CD4-positive, alpha-beta memory T cell (primary cell): ENCODE measurements at regions not wholly inside any gene's neighbourhood (a gene's known extent, or its start where the extent isn't known, plus 50 kb on each side); places are given as distances from the start of the nearest gene placed in this dataset.

Experiments used
- CTCF ChIA-PET: fragments of 350-600 bp; sonication (Branson Sonifier 250); formaldehyde crosslinking; loops from one replicate; lab custom pipeline; 2021; ENCODE audit warnings: inconsistent platforms; ENCODE audit not compliant: partially characterized antibody; lab: Charles Lee
- POLR2A ChIA-PET: fragments of 350-600 bp; sonication (Branson Sonifier 250); formaldehyde crosslinking; loops from one replicate; lab custom pipeline; 2021; ENCODE audit not compliant: partially characterized antibody; lab: Charles Lee
- DNase-seq, 5 donors: peaks; one replicate each; pipeline versions ENCODE4 v3.0.0 to v3.0.0-alpha.2; 2020 to 2022; ENCODE audit warnings: mixed read lengths in 1 of 5
- H3K27ac ChIP-seq: one replicate; pipeline ENCODE4 v1.7.0; 2013; ENCODE audit warnings: low read depth, low read length
- H3K27me3 ChIP-seq: 2 replicates; pipeline ENCODE4 v1.7.0; 2013; ENCODE audit warnings: mild to moderate bottlenecking, low read length, moderate library complexity; ENCODE audit not compliant: insufficient read depth
- H3K36me3 ChIP-seq: 2 replicates; pipeline ENCODE4 v1.7.0; 2013; ENCODE audit warnings: mild to moderate bottlenecking, low read length, moderate library complexity; ENCODE audit not compliant: insufficient read depth
- H3K4me1 ChIP-seq: 2 replicates; pipeline ENCODE4 v1.7.0; 2013; ENCODE audit warnings: mild to moderate bottlenecking, low read length, moderate library complexity; ENCODE audit not compliant: insufficient read depth
- H3K4me3 ChIP-seq, 2 donors: one replicate each; pipeline ENCODE4 v1.7.0; 2013; ENCODE audit warnings: low read length in 2 of 2, mild to moderate bottlenecking in 1 of 2
- H3K9me3 ChIP-seq, 2 donors: one replicate each; pipeline ENCODE4 v1.7.0; 2013; ENCODE audit warnings: low read length in 2 of 2, control low read depth in 1 of 2; ENCODE audit not compliant: control insufficient read depth in 1 of 2
- H3K27ac Mint-ChIP-seq, 7 donors: one replicate each; pipeline ENCODE4 v1.8.0; 2020 to 2021; ENCODE audit warnings: mixed read lengths in 7 of 7, mild to moderate bottlenecking in 6 of 7, inconsistent platforms in 3 of 7, moderate library complexity in 3 of 7
- H3K27me3 Mint-ChIP-seq, 2 donors: one replicate each; pipeline ENCODE4 v1.8.0; 2020 to 2021; ENCODE audit warnings: mixed read lengths in 2 of 2
- H3K36me3 Mint-ChIP-seq, 2 donors: one replicate each; pipeline ENCODE4 v1.8.0; 2020 to 2021; ENCODE audit warnings: mixed read lengths in 2 of 2, inconsistent platforms in 1 of 2, mild to moderate bottlenecking in 1 of 2
- H3K4me1 Mint-ChIP-seq, 4 donors: one replicate each; pipeline ENCODE4 v1.8.0; 2020 to 2021; ENCODE audit warnings: mixed read lengths in 4 of 4, mild to moderate bottlenecking in 1 of 4
- H3K4me3 Mint-ChIP-seq, 8 donors: one replicate each; pipeline ENCODE4 v1.8.0; 2020 to 2021; ENCODE audit warnings: mixed read lengths in 8 of 8, mild to moderate bottlenecking in 7 of 8, moderate library complexity in 6 of 8, inconsistent platforms in 3 of 8
- H3K9me3 Mint-ChIP-seq, 8 donors: one replicate each; pipeline ENCODE4 v1.8.0; 2020 to 2021; ENCODE audit warnings: mixed read lengths in 8 of 8, mild to moderate bottlenecking in 5 of 8, inconsistent platforms in 3 of 8, moderate library complexity in 1 of 8
- intact Hi-C: fragments of 100-400 bp; cut with micrococcal nuclease; formaldehyde crosslinking; loops from one replicate; pipeline ENCODE4 v1.15.1; 2023

DNA sequence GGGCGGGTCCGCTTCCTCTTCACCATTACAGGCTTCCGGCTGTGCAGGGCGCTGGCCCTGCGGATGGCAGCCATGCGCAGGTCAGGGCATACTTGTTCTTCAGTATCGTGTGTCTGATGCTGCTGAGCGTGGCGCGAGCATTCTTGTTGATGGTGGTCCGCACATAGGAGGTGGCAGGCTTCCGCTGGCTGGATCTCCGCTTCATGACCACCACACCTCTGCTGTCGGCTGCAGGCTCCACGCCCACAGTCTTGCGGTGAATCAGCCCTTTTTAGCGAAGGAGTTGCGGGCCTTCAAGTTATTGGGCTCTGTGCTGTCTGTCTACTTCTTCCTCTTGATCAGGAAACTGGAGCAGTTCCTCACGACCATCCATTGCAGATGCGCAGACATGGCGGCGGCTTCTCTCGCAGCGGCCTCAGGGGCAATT, 62.4 kb upstream of the ZNF608 start:
- H3K9me3 ChIP-seq = no peaks in the 10 kb centered on the region
- no peaks in the 10 kb centered on the region for H3K36me3 Mint-ChIP-seq
- peaks cover 0 to 6% (median 0%) of the 10 kb centered on the region in 8 donors for H3K9me3 Mint-ChIP-seq
- H3K4me3 ChIP-seq = no peak overlapping the region
- no peaks in the 10 kb centered on the region for H3K4me1 Mint-ChIP-seq
- no peak overlapping the region for H3K4me3 Mint-ChIP-seq
- POLR2A ChIA-PET = no interaction called here
- no peak overlapping the region for H3K27ac ChIP-seq
- intact Hi-C loops = no loop called here
- no peak for DNase-seq
- CTCF ChIA-PET = no interaction called here
- H3K27me3 Mint-ChIP-seq = no peaks in the 10 kb centered on the region
- no peaks in the 10 kb centered on the region for H3K4me1 ChIP-seq
- H3K27me3 ChIP-seq = no peaks in the 10 kb centered on the region
- H3K36me3 ChIP-seq = no peaks in the 10 kb centered on the region
- no peak overlapping the region for H3K27ac Mint-ChIP-seq

DNA sequence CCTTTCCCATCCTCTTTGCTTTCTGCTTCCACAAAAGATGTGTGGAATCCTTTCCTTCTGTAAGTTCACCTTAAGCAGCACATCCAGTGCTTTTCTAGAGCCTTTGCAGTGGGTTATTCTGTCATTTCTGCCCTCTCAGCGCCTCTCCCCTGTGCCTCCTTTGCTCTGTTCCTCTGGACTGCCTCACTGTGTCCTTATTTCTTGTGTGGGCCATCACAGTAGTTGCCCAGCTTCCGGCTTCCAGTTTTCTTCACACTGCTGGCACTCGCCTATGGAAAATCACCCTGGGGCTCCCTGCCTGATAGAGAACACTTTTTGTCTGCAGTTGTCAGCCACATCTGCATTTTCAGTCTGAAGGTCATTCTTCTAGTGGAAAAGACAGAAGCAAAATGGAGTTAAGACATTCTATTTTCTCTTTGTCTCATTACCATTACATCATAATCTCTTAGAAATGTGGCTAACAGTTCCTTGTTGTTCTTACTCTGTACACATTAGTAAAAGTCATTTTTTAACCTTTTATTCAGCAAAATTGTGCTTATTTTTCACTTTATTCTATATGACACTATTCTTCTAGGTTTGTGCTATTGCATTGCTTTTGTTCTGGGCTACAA, 64.1 kb upstream of the ZNF608 start:
- H3K4me3 Mint-ChIP-seq = no peak overlapping the region
- no peaks in the 10 kb centered on the region for H3K27me3 Mint-ChIP-seq
- Histone ChIP-seq H3K4me1 (no peaks in the 10 kb centered on the region), H3K4me3 (no peak overlapping the region), H3K27me3 (no peaks in the 10 kb centered on the region), H3K36me3 (no peaks in the 10 kb centered on the region), H3K27ac (no peak overlapping the region), H3K9me3 (no peaks in the 10 kb centered on the region)
- no peaks in the 10 kb centered on the region for H3K4me1 Mint-ChIP-seq
- ChIA-PET POLR2A (no interaction called here), CTCF (no interaction called here)
- no peak for DNase-seq
- peaks cover 0 to 5% (median 0%) of the 10 kb centered on the region in 8 donors for H3K9me3 Mint-ChIP-seq
- intact Hi-C loops = no loop called here
- no peaks in the 10 kb centered on the region for H3K36me3 Mint-ChIP-seq
- peak overlapping the region in 1 of 7 donors; percentile 14 for H3K27ac Mint-ChIP-seq

DNA sequence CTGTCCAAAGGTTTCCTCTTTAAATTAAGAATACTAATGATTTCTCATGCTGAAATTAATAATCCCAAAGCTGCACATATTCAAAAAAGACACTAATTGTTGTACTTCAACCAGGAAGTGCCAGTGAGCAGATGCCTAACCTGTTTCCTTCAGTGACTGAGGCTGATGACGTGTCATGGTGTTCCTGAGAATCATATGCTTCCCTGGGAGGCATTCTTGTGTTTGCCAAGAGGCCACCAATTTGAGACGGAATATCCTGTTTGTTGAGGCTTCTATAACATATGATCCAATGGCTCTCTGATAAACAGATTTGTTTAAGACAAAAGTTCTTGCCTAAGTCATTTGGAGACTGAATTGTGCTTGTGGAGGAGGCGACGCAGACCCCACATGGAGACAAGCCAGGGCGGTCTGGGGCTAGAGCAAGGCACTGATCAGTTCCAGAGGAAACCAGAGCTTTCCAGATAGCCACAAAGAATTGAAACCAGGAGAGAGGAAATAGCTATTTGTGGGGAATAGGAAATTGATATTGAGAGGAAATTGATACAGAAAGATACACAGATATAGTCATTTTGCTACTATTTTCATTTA, 66.4 kb upstream of the ZNF608 start:
- peak overlapping the region in 1 of 8 donors; percentile 55 for H3K4me3 Mint-ChIP-seq
- no peaks in the 10 kb centered on the region for H3K4me1 ChIP-seq
- no peak overlapping the region for H3K27ac Mint-ChIP-seq
- DNase-seq = no peak
- H3K36me3 Mint-ChIP-seq = no peaks in the 10 kb centered on the region
- POLR2A ChIA-PET = no interaction called here
- CTCF ChIA-PET = no interaction called here
- H3K36me3 ChIP-seq = no peaks in the 10 kb centered on the region
- no peak overlapping the region for H3K4me3 ChIP-seq
- peaks cover 0 to 5% (median 0%) of the 10 kb centered on the region in 8 donors for H3K9me3 Mint-ChIP-seq
- no peak overlapping the region for H3K27ac ChIP-seq
- no peaks in the 10 kb centered on the region for H3K4me1 Mint-ChIP-seq
- intact Hi-C loops = no loop called here
- no peaks in the 10 kb centered on the region for H3K9me3 ChIP-seq
- H3K27me3 ChIP-seq = no peaks in the 10 kb centered on the region
- H3K27me3 Mint-ChIP-seq = no peaks in the 10 kb centered on the region

DNA sequence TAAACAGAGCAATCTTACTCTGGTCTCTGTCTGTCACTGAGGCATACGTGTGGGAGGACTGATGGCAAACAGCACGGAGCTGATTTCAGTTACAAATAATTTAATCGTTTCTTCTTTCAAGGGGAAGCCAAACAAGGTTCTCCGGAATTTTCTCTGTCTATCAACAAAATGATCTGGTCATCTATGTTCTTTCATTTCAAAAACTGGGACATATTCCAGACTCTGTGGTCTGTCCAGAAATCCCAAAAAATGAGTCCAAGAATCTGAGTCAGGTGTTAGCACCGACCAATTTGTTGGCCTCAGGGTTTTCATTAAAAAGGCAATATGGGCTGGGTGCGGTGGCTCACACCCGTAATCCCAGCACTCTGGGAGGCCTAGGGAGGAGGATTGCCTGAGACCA, 69.9 kb upstream of the ZNF608 start:
- ChIA-PET CTCF (no interaction called here), POLR2A (no interaction called here)
- peak in 1 of 5 donors; percentile 22 for DNase-seq
- Histone ChIP-seq H3K4me3 (no peak overlapping the region), H3K9me3 (no peaks in the 10 kb centered on the region), H3K4me1 (no peaks in the 10 kb centered on the region), H3K27ac (no peak overlapping the region), H3K36me3 (no peaks in the 10 kb centered on the region), H3K27me3 (no peaks in the 10 kb centered on the region)
- Mint-ChIP-seq H3K27ac (no peak overlapping the region), H3K36me3 (no peaks in the 10 kb centered on the region), H3K4me3 (no peak overlapping the region), H3K4me1 (no peaks in the 10 kb centered on the region), H3K27me3 (no peaks in the 10 kb centered on the region), H3K9me3 (peaks cover 0 to 6% (median 0%) of the 10 kb centered on the region in 8 donors)
- intact Hi-C loops = no loop called here

DNA sequence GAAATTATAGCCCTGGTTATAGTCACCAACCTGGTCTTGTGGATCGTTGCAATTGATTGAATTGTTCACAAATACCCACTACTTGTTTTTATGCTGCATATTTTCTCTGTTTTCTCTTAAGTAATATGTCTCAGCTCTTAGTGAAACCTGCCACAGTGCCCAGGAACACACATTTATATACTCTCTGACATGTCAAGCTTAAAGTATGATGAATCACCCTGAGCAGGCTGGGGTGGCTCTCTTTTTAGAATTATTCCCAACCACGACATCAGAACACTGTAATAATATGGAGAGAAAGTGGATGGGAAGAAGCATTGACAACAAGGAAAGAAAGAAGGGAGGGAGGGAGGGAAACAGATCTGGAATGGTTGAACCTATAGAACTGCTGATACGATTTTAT, 72.8 kb upstream of the ZNF608 start:
- no peak overlapping the region for H3K4me3 ChIP-seq
- ChIA-PET POLR2A (no interaction called here), CTCF (no interaction called here)
- no peaks in the 10 kb centered on the region for H3K27me3 ChIP-seq
- no peaks in the 10 kb centered on the region for H3K36me3 ChIP-seq
- Mint-ChIP-seq H3K4me1 (no peaks in the 10 kb centered on the region), H3K4me3 (no peak overlapping the region), H3K36me3 (no peaks in the 10 kb centered on the region), H3K9me3 (peaks cover 0 to 10% (median 0%) of the 10 kb centered on the region in 8 donors), H3K27ac (no peak overlapping the region), H3K27me3 (no peaks in the 10 kb centered on the region)
- no peaks in the 10 kb centered on the region for H3K4me1 ChIP-seq
- no peaks in the 10 kb centered on the region for H3K9me3 ChIP-seq
- H3K27ac ChIP-seq = no peak overlapping the region
- DNase-seq = no peak
- intact Hi-C loops = no loop called here

DNA sequence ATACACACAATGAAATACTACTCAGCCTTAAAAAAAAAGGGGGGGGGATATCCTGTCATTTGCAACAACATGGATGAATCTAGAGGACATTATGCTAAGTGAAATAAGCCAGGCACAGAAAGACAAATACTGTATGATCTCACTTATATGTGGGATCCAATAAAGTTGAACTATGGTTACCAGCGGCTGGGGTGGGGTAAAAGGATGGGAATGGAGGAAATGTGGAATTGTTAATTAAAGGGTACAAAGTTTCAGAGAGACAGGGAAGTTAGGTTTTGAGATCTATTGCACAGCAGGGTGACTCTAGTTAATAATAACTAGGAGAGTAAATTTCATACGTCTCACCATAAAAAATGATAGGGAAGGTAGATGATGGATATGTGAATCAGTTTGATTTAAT, 76.2 kb upstream of the ZNF608 start:
- H3K4me1 ChIP-seq = no peaks in the 10 kb centered on the region
- no peak overlapping the region for H3K4me3 Mint-ChIP-seq
- H3K4me3 ChIP-seq = no peak overlapping the region
- no peak overlapping the region for H3K27ac Mint-ChIP-seq
- H3K9me3 ChIP-seq = no peaks in the 10 kb centered on the region
- DNase-seq = no peak
- no peaks in the 10 kb centered on the region for H3K36me3 Mint-ChIP-seq
- no peaks in the 10 kb centered on the region for H3K27me3 Mint-ChIP-seq
- no peaks in the 10 kb centered on the region for H3K4me1 Mint-ChIP-seq
- ChIA-PET POLR2A (no interaction called here), CTCF (no interaction called here)
- no peak overlapping the region for H3K27ac ChIP-seq
- no peaks in the 10 kb centered on the region for H3K36me3 ChIP-seq
- H3K27me3 ChIP-seq = no peaks in the 10 kb centered on the region
- H3K9me3 Mint-ChIP-seq = peaks cover 0 to 12% (median 0%) of the 10 kb centered on the region in 8 donors
- intact Hi-C loops = no loop called here

DNA sequence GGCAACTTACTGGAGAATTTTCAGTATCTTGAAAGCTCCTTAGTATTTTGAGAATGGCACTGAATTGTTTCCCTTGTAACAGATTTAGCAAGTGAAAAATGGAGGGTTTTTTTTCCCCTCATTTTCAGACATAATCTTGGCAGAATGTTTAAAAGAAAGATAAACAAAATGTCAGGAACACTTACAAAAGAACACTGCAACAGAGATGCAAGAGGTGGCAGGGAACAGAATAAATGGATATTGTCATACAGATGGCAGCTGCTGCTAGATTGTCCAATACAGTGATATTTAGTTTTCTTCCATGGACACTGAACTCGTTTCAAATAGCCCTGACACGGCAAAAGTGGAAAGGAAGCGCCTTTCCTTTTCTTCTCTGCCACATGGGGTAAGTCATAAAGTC, 76.9 kb upstream of the ZNF608 start:
- intact Hi-C loops = no loop called here
- Mint-ChIP-seq H3K27ac (no peak overlapping the region), H3K4me1 (no peaks in the 10 kb centered on the region), H3K4me3 (no peak overlapping the region), H3K36me3 (no peaks in the 10 kb centered on the region), H3K27me3 (no peaks in the 10 kb centered on the region), H3K9me3 (peaks cover 0 to 12% (median 0%) of the 10 kb centered on the region in 8 donors)
- H3K4me1 ChIP-seq = no peaks in the 10 kb centered on the region
- no peaks in the 10 kb centered on the region for H3K9me3 ChIP-seq
- H3K27ac ChIP-seq = no peak overlapping the region
- no peaks in the 10 kb centered on the region for H3K27me3 ChIP-seq
- ChIA-PET CTCF (no interaction called here), POLR2A (no interaction called here)
- no peak for DNase-seq
- no peaks in the 10 kb centered on the region for H3K36me3 ChIP-seq
- no peak overlapping the region for H3K4me3 ChIP-seq
